Muscle layer of duodenum (tissue), 2 donors: ENCODE measurements at regions not wholly inside any gene's neighbourhood (a gene's known extent, or its start where the extent isn't known, plus 50 kb on each side); places are given as distances from the start of the nearest gene placed in this dataset.
A peak's percentile ranks its signal among the peaks of the same experiment; 100 is the strongest.
"Not testable (repeated sequence)": the region's sequence is repeated elsewhere in the genome, so short reads cannot be mapped to it uniquely, and the experiment has no call there.

Experiments
- H3K27ac ChIP-seq: one replicate; pipeline ENCODE4 v1.7.0; 2013; ENCODE audit warnings: mild to moderate bottlenecking, low read length
- H3K27me3 ChIP-seq: one replicate; pipeline ENCODE4 v1.7.0; 2013; ENCODE audit warnings: low read depth, mild to moderate bottlenecking, control low read depth, low read length
- H3K36me3 ChIP-seq, 2 donors: one replicate each; pipeline ENCODE4 v1.7.0; 2013; ENCODE audit warnings: low read length in 2 of 2, control low read depth in 1 of 2, mild to moderate bottlenecking in 1 of 2; ENCODE audit not compliant: insufficient read depth in 2 of 2, control insufficient read depth in 1 of 2
- H3K4me1 ChIP-seq, 2 donors: one replicate each; pipeline ENCODE4 v1.7.0; 2013; ENCODE audit warnings: low read length in 2 of 2, mild to moderate bottlenecking in 2 of 2, control low read depth in 1 of 2, moderate library complexity in 1 of 2; ENCODE audit not compliant: insufficient read depth in 2 of 2, control insufficient read depth in 1 of 2
- H3K4me3 ChIP-seq, 2 donors: one replicate each; pipeline ENCODE4 v1.7.0; 2013; ENCODE audit warnings: low read length in 2 of 2, low read depth in 1 of 2, mild to moderate bottlenecking in 1 of 2
- H3K9me3 ChIP-seq, 2 donors: one replicate each; pipeline ENCODE4 v1.7.0; 2013; ENCODE audit warnings: low read length in 2 of 2, control low read depth in 1 of 2, mild to moderate bottlenecking in 1 of 2; ENCODE audit not compliant: control insufficient read depth in 1 of 2
- donor health status: healthy.

DNA sequence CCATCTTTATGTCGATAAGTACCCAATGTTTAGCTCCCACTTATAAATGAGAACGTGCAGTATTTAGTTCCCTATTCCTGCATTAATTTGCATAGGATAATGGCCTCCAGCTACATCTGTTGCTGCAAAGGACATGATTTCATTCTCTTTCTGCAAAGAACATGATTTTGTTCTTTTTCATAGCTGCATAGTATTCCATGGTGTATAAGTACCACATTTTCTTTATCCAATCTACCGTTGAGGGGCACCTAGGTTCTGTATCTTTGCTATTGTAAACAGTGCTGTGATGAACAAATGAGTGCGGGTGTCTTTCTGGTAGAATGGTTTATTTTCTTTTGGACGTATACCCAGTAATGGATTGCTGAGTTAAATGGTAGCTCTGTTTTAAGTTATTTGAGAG lies 63.0 kb downstream of the HLX start:
- H3K36me3 ChIP-seq: no peaks in the 10 kb centered on the region
- no peak overlapping the region for H3K27ac ChIP-seq
- no peaks in the 10 kb centered on the region for H3K27me3 ChIP-seq
- no peaks in the 10 kb centered on the region for H3K9me3 ChIP-seq
- no peak overlapping the region for H3K4me3 ChIP-seq
- peaks cover 4 to 9% of the 10 kb centered on the region in 2 donors for H3K4me1 ChIP-seq

DNA sequence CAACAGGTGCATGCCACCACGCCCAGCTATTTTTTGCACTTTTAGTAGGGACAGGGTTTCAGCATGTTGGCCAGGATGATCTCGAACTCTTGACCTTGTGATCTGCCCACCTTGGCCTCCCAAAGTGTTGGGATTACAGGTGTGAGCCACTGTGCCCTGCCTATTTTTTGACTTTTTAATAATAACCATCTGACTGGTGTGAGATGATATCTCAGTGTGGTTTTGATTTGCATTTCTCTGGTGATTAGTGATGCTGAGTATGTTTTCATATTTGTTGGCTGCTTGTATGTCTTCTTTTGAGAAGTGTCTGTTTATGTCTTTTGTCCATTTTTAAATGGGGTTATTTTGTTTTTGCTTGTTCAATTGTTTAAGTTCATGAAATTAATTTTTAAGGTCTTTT lies 63.7 kb downstream of the HLX start:
- H3K9me3 ChIP-seq, H3K36me3 ChIP-seq, H3K4me3 ChIP-seq, H3K27me3 ChIP-seq, H3K27ac ChIP-seq, H3K4me1 ChIP-seq: not testable (repeated sequence)

DNA sequence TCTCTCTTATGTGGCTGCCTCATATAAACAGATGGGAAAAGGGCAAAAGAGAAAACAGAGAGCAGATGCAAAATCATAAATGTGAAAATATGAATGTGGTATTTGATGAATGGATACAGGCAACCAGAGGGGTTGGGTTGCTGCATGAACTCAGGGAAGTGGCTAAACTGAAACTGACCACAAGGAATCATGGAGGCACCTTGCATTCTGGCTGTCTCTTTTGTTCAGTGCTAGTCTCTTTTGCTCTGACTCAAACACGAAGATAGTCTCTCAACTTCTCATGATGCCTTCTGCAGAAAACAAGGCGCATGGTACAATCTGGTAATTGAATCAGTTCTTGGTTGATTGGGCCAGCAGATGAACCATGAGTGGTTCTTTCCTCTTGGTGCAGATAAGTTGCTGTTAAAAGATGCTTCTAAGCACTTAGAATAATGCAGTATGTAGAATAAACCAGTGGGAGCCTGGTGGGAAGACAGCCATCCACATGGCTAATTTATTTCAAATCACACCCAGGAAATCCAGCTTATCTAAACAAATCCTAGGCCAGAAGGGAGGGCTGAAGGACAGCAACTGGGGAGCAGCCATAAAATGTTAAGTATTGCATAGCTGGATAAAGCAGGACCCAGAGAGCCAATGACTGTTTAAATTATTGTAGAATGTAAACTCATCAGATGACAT lies 64.2 kb downstream of the HLX start:
- no peaks in the 10 kb centered on the region for H3K36me3 ChIP-seq
- H3K4me1 ChIP-seq: peaks cover 4 to 9% of the 10 kb centered on the region in 2 donors
- no peak overlapping the region for H3K27ac ChIP-seq
- H3K9me3 ChIP-seq: no peaks in the 10 kb centered on the region
- no peak overlapping the region for H3K4me3 ChIP-seq
- H3K27me3 ChIP-seq: no peaks in the 10 kb centered on the region

DNA sequence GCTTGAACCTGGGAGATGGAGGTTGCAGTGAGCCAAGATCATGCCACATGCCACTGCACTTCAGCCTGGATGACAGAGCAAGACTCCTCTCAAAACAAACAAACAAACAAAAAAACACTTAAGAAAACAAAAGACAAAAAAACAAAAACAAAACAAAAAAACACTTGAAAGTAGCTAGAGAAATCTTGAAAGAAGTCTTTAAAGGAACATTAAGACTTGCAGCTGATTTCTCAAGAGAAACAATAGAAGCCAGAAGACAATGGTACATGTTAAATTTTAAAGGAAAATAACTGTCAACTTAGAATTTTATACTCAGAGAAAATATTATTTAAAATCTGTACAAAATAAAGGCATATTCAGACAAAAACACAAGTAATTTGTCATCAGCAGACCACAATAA lies 71.3 kb downstream of the HLX start:
- Histone ChIP-seq H3K27ac (no peak overlapping the region), H3K4me1 (no peaks in the 10 kb centered on the region), H3K27me3 (no peaks in the 10 kb centered on the region), H3K9me3 (peaks cover 4 to 7% of the 10 kb centered on the region in 2 donors), H3K4me3 (peak overlapping the region in 1 of 2 donors; percentile 6), H3K36me3 (no peaks in the 10 kb centered on the region)

DNA sequence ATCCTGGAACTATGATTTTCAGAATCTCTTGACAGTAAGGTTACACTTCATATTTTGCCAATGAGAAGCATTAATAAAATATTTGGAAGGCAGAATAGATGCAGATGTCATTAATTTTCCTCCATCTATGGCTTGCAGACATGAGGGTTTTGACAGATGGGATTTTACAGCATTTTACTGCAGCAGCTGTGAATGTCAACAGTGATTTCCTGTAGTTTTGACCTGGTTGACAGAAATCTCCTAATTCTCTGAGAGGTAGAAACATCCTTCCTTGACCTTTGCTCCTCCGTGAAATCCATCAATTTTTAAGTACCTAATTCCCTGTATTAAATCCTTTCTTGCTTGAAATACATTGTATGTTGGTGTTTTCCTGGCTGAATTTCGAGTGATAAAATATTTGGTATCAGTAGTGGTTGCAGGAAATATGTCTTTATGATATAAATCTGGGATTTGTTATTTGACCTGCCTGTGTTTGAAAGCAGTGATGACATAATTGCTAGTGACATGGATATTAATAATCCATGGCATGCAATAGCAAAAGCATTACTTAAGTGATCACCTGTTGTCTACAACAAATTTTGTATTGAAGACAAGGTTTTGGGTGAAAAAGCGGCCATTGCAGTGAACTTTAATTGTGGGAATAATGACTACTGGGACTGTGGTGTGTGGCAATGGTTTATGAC lies 73.9 kb downstream of the HLX start:
- no peaks in the 10 kb centered on the region for H3K36me3 ChIP-seq
- H3K4me3 ChIP-seq: no peak overlapping the region
- H3K4me1 ChIP-seq: no peaks in the 10 kb centered on the region
- no peak overlapping the region for H3K27ac ChIP-seq
- H3K27me3 ChIP-seq: no peaks in the 10 kb centered on the region
- peaks cover 4 to 7% of the 10 kb centered on the region in 2 donors for H3K9me3 ChIP-seq

DNA sequence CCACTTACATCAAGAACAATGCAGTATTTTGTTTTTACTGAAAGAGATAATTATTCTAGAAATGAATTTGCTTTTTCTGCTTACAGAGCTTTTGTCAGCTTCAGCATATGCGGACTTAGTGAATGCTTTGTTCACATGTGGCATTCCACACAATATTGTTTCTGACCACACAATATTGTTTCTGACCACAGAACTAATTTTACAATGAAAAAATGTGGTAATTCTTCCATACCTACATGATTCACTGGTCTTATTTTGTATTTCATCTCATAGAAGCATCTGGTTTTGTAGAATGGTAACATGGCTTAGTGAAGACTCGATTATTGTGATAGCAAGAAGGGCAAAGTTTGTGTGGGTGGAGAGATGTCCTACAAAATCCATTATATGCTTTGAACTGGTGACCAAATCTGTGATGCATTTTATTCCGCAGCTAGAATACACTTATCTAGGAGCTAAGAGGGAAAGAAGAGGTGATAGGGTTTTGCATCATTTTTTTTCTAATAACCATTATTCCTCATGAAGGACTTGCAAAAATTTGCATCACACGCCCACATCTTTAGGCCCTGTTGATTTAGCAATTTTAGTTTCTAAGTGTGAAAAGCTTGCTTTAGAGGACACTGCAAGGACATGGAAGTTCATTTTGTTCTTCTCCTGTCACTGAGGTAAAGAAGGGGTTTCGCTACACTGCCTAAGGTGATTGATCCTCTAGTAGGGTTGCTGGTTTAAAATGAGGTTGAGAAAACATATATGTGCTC lies 75.3 kb downstream of the HLX start:
- peaks cover 4 to 7% of the 10 kb centered on the region in 2 donors for H3K9me3 ChIP-seq
- no peaks in the 10 kb centered on the region for H3K36me3 ChIP-seq
- H3K27ac ChIP-seq: no peak overlapping the region
- no peaks in the 10 kb centered on the region for H3K27me3 ChIP-seq
- no peak overlapping the region for H3K4me3 ChIP-seq
- H3K4me1 ChIP-seq: no peaks in the 10 kb centered on the region

DNA sequence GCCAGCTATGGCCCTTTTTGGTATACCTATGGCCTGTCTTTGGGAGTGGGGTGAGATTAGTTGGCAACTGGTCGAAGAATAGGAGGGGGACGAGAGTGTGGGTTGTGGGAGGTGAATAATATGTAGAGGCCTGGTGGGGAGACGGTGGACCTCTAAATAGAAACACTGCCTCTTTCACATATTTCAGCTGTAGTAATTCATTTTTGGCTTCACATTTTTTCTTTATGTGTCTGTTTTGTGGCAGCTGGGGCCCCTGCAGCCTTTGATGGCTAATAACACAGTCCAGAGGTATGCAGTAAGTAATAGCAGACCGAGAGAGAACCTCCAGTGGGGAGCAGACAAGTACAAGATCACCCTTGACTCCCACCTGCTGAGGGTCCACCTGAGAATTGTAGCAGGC lies 75.9 kb downstream of the HLX start:
- Histone ChIP-seq H3K27ac (no peak overlapping the region), H3K4me3 (no peak overlapping the region), H3K9me3 (peaks cover 3 to 4% of the 10 kb centered on the region in 2 donors), H3K4me1 (no peaks in the 10 kb centered on the region), H3K27me3 (no peaks in the 10 kb centered on the region), H3K36me3 (no peaks in the 10 kb centered on the region)

DNA sequence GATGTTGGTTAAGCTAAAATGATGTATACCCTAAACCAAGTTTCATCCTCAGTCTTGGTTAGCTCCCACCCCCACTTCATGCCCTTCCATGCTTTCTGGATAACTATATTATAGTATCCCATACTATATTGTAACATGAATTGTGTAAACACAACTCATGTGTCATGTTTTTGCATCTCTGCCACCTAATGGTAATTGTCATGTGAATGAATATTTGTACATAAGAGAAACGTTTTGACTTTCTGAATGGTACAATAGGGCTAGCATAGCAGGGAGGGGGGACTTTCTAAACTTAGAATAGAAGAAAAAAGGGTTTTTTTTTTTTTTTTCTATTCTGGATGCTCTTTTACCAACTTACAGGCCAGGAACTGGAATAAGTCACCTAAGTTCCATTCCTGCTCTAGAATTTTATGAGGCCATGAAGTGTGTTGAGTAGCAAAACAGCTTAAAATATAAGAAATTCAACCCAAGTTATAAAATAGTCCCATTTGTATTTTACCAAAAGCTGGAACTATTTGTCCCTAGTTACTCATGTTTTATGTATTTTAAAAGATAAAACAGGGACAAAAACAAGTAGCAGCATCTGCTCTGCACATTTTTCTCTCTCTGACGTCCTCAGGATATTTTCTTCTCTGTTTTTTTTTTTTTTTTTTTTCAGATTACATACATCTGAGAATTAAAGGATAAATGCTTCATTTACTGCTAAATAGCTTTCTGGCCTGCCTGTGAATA lies 77.4 kb downstream of the HLX start:
- H3K27me3 ChIP-seq: no peaks in the 10 kb centered on the region
- H3K4me1 ChIP-seq: no peaks in the 10 kb centered on the region
- no peak overlapping the region for H3K4me3 ChIP-seq
- no peak overlapping the region for H3K27ac ChIP-seq
- H3K9me3 ChIP-seq: no peaks in the 10 kb centered on the region
- H3K36me3 ChIP-seq: no peaks in the 10 kb centered on the region

DNA sequence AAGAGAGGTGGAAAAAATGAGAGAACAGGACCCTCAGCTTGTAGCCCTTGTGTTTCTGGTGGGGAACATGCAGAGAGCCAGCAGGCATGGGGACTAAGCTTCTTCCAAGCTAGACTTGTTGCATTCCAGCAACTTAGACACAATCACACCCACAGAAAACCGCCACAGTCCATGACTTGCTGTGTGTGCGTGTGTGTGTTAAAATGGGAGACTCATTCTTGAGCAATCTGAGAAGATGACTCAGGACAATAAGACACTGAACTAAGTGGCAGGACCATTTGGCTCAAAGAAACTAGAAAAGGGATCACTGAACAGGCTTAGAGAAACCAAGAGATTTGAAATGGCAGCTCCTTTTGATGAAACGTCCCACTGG lies 78.0 kb downstream of the HLX start:
- Histone ChIP-seq H3K27me3 (no peaks in the 10 kb centered on the region), H3K36me3 (no peaks in the 10 kb centered on the region), H3K4me3 (no peak overlapping the region), H3K27ac (no peak overlapping the region), H3K9me3 (no peaks in the 10 kb centered on the region), H3K4me1 (no peaks in the 10 kb centered on the region)

DNA sequence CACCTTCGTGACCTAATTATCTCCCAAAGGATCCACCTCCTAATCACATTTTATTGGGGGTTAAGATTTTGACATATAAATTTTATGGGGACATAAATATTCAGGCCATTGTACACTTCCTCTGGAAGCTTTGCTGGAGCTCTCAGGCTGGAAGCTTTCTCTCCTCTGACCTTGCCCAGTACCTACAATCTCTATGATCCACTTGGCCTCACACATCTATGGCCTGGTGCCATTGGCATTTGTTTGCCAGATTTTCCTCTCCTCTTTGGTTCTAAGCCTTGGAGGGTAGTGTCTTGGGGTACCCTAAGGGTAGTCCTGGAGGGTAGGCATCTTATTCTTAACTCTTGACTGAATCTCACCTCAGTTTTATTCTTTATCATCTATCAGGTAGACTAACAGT lies 79.0 kb downstream of the HLX start:
- Histone ChIP-seq H3K4me1 (no peaks in the 10 kb centered on the region), H3K4me3 (no peak overlapping the region), H3K27me3 (no peaks in the 10 kb centered on the region), H3K9me3 (no peaks in the 10 kb centered on the region), H3K27ac (no peak overlapping the region), H3K36me3 (no peaks in the 10 kb centered on the region)
